ENCODE measurements at regions not wholly inside any gene's neighbourhood (a gene's known extent, or its start where the extent isn't known, plus 50 kb on each side); places are given as distances from the start of the nearest gene placed in this dataset.
"Not testable (repeated sequence)": the region's sequence is repeated elsewhere in the genome, so short reads cannot be mapped to it uniquely, and the experiment has no call there.

GRCh38 chr10:118875087-118875486 is 120.3 kb upstream of the CACUL1 start:
- TF ChIP-seq CTCF (conservative IDR thresholded peaks at IDR 0.05; ENCODE audit: low read depth), result no peak
- no peak for DNase-seq (ENCODE audit: low spot score)
- H3K27ac ChIP-seq, result no peak overlapping the region
- POLR2A ChIA-PET (ENCODE audit: low non-redundant PET), result no interaction called here
- CTCF ChIA-PET, result interaction anchor here (1.1 kb wide), 1 partner anchor 306 kb away, joined by 5 read pairs; no protein-coding TSS in a partner anchor

GRCh38 chr10:118882741-118883140 is 128.0 kb upstream of the CACUL1 start:
- no peak overlapping the region for H3K27ac ChIP-seq
- POLR2A ChIA-PET (ENCODE audit: low non-redundant PET), result no interaction called here
- no peak for DNase-seq (ENCODE audit: low spot score)
- no peak for TF ChIP-seq CTCF (conservative IDR thresholded peaks at IDR 0.05; ENCODE audit: low read depth)
- CTCF ChIA-PET, result no interaction called here

- CTCF ChIA-PET, result interaction anchor here (0.6 kb wide), 1 partner anchor 202 kb away, joined by 3 read pairs; no protein-coding TSS in a partner anchor
- no peak for DNase-seq (ENCODE audit: low spot score)
- TF ChIP-seq CTCF (conservative IDR thresholded peaks at IDR 0.05; ENCODE audit: low read depth), result no peak
- POLR2A ChIA-PET (ENCODE audit: low non-redundant PET), result no interaction called here
- no peak overlapping the region for H3K27ac ChIP-seq
These were observed 137.3 kb upstream of the NANOS1 start for GRCh38 chr10:118892255-118892654.

GRCh38 chr10:118894891-118895290 is 134.6 kb upstream of the NANOS1 start:
- DNase-seq (ENCODE audit: low spot score); POLR2A ChIA-PET (ENCODE audit: low non-redundant PET); CTCF ChIA-PET; H3K27ac ChIP-seq: not testable (repeated sequence)

GRCh38 chr10:118900617-118901016 is 128.9 kb upstream of the NANOS1 start:
- no peak for DNase-seq (ENCODE audit: low spot score)
- TF ChIP-seq CTCF (conservative IDR thresholded peaks at IDR 0.05; ENCODE audit: low read depth), result no peak
- H3K27ac ChIP-seq, result no peak overlapping the region
- ChIA-PET CTCF (no interaction called here), POLR2A (ENCODE audit: low non-redundant PET) (no interaction called here)

- TF ChIP-seq CTCF (conservative IDR thresholded peaks at IDR 0.05; ENCODE audit: low read depth), result no peak
- no peak for DNase-seq (ENCODE audit: low spot score)
- no peak overlapping the region for H3K27ac ChIP-seq
- CTCF ChIA-PET, result no interaction called here
- POLR2A ChIA-PET (ENCODE audit: low non-redundant PET), result no interaction called here
These were observed 128.1 kb upstream of the NANOS1 start for GRCh38 chr10:118901380-118901779.

GRCh38 chr10:118901906-118902305 is 127.6 kb upstream of the NANOS1 start:
- no peak for TF ChIP-seq CTCF (conservative IDR thresholded peaks at IDR 0.05; ENCODE audit: low read depth)
- CTCF ChIA-PET, result no interaction called here
- DNase-seq (ENCODE audit: low spot score), result no peak
- H3K27ac ChIP-seq, result no peak overlapping the region
- POLR2A ChIA-PET (ENCODE audit: low non-redundant PET), result no interaction called here

GRCh38 chr10:118902656-118903055 is 126.9 kb upstream of the NANOS1 start:
- CTCF ChIA-PET; DNase-seq (ENCODE audit: low spot score); H3K27ac ChIP-seq: not testable (repeated sequence)
- POLR2A ChIA-PET (ENCODE audit: low non-redundant PET), result interaction anchor here (0.6 kb wide), 1 partner anchor 53 kb away, joined by 3 read pairs; no protein-coding TSS in a partner anchor

All from RWPE1 (cell line).